HG03108 (cell line): ENCODE measurements at regions not wholly inside any gene's neighbourhood (a gene's known extent, or its start where the extent isn't known, plus 50 kb on each side); places are given as distances from the start of the nearest gene placed in this dataset.

Source experiments
- ATAC-seq: cut with Tn5 transposase; IDR thresholded peaks from one replicate; pipeline ENCODE4 v1.9.1; 2021; ENCODE audit warnings: moderate library complexity; ENCODE audit not compliant: unreplicated experiment

GRCh38 chr10:107814865-107815487 is 650.5 kb upstream of the SORCS1 start:
- ATAC-seq, result no peak

- no peak for ATAC-seq
Measured at GRCh38 chr10:107813451-107814162, 649.1 kb upstream of the SORCS1 start.

GRCh38 chr10:107809889-107810288 is 645.4 kb upstream of the SORCS1 start:
- ATAC-seq, result no peak

- no peak for ATAC-seq
Measured at GRCh38 chr10:107807836-107808235, 643.3 kb upstream of the SORCS1 start.

- no peak for ATAC-seq
Measured at GRCh38 chr10:107806026-107806425, 641.5 kb upstream of the SORCS1 start.

- ATAC-seq, result no peak
Measured at GRCh38 chr10:107803546-107803945, 639.0 kb upstream of the SORCS1 start.

- ATAC-seq, result no peak
Measured at GRCh38 chr10:107800061-107800460, 635.6 kb upstream of the SORCS1 start.

- ATAC-seq, result no peak
Measured at GRCh38 chr10:107790271-107790670, 625.8 kb upstream of the SORCS1 start.

GRCh38 chr10:107771066-107771465 is 606.6 kb upstream of the SORCS1 start:
- ATAC-seq, result no peak

- no peak for ATAC-seq
Measured at GRCh38 chr10:107767185-107767584, 602.7 kb upstream of the SORCS1 start.

- no peak for ATAC-seq
Measured at GRCh38 chr10:107754814-107755213, 590.3 kb upstream of the SORCS1 start.

- ATAC-seq, result no peak
Measured at GRCh38 chr10:107749235-107749634, 584.7 kb upstream of the SORCS1 start.

GRCh38 chr10:107747851-107748250 is 583.3 kb upstream of the SORCS1 start:
- ATAC-seq, result no peak

GRCh38 chr10:107741971-107742370 is 577.5 kb upstream of the SORCS1 start:
- no peak for ATAC-seq

GRCh38 chr10:107740962-107741690 is 576.6 kb upstream of the SORCS1 start:
- no peak for ATAC-seq

- no peak for ATAC-seq
Measured at GRCh38 chr10:107739951-107740350, 575.4 kb upstream of the SORCS1 start.

GRCh38 chr10:107733328-107734130 is 569.0 kb upstream of the SORCS1 start:
- no peak for ATAC-seq

- no peak for ATAC-seq
Measured at GRCh38 chr10:107732045-107732444, 567.5 kb upstream of the SORCS1 start.

- ATAC-seq, result no peak
Measured at GRCh38 chr10:107728807-107729206, 564.3 kb upstream of the SORCS1 start.

- no peak for ATAC-seq
Measured at GRCh38 chr10:107727767-107728317, 563.3 kb upstream of the SORCS1 start.

GRCh38 chr10:107718864-107719263 is 554.4 kb upstream of the SORCS1 start:
- no peak for ATAC-seq
